T-helper 17 cell (primary cell): ENCODE measurements at regions not wholly inside any gene's neighbourhood (a gene's known extent, or its start where the extent isn't known, plus 50 kb on each side); places are given as distances from the start of the nearest gene placed in this dataset.

Experiments used
- ATAC-seq: fragments of 150-1000 bp; cut with Tn5 transposase; 2 replicates; pipeline ENCODE4 v1.10.0; 2021; ENCODE audit warnings: mild to moderate bottlenecking, moderate library complexity
- DNase-seq, 3 donors: peaks; one replicate each; pipeline versions ENCODE4 v3.0.0 to v3.0.0-alpha.2; 2020 to 2021
- H3K9me3 ChIP-seq: one replicate; pipeline ENCODE4 v1.7.0; 2013; ENCODE audit warnings: low read length, mild to moderate bottlenecking; ENCODE audit not compliant: control insufficient read depth, poor library complexity, severe bottlenecking
- H3K27ac Mint-ChIP-seq: one replicate; pipeline ENCODE4 v1.8.0; 2022; ENCODE audit warnings: mild to moderate bottlenecking, moderate library complexity, mixed read lengths
- H3K27me3 Mint-ChIP-seq: one replicate; pipeline ENCODE4 v1.8.0; 2022; ENCODE audit warnings: mixed read lengths
- H3K36me3 Mint-ChIP-seq: one replicate; pipeline ENCODE4 v1.8.0; 2022; ENCODE audit warnings: low read depth, mixed read lengths
- H3K4me1 Mint-ChIP-seq: one replicate; pipeline ENCODE4 v1.8.0; 2022; ENCODE audit warnings: mild to moderate bottlenecking, mixed read lengths
- H3K4me3 Mint-ChIP-seq: one replicate; pipeline ENCODE4 v1.8.0; 2022; ENCODE audit warnings: mild to moderate bottlenecking, moderate library complexity, mixed read lengths

- no peaks in the 10 kb centered on the region for H3K9me3 ChIP-seq
- H3K36me3 Mint-ChIP-seq: no peaks in the 10 kb centered on the region
- DNase-seq (no peak), ATAC-seq (no peak)
- no peak overlapping the region for H3K4me3 Mint-ChIP-seq
- peaks cover 13% of the 10 kb centered on the region for H3K27me3 Mint-ChIP-seq
- peaks cover 4% of the 10 kb centered on the region for H3K4me1 Mint-ChIP-seq
- no peak overlapping the region for H3K27ac Mint-ChIP-seq
These were observed 86.4 kb upstream of the SORBS2 start for GRCh38 chr4:185898413-185898812.

GRCh38 chr4:185899833-185900232, 87.8 kb upstream of the SORBS2 start:
- H3K27me3 Mint-ChIP-seq: peaks cover 13% of the 10 kb centered on the region
- H3K4me3 Mint-ChIP-seq: no peak overlapping the region
- H3K9me3 ChIP-seq: no peaks in the 10 kb centered on the region
- no peak for ATAC-seq
- no peak for DNase-seq
- H3K27ac Mint-ChIP-seq: no peak overlapping the region
- H3K4me1 Mint-ChIP-seq: peaks cover 4% of the 10 kb centered on the region
- H3K36me3 Mint-ChIP-seq: no peaks in the 10 kb centered on the region

- Mint-ChIP-seq H3K27me3 (peaks cover 16% of the 10 kb centered on the region), H3K27ac (no peak overlapping the region), H3K4me3 (no peak overlapping the region), H3K4me1 (no peaks in the 10 kb centered on the region), H3K36me3 (no peaks in the 10 kb centered on the region)
- no peak for DNase-seq
- ATAC-seq: no peak
- H3K9me3 ChIP-seq: no peaks in the 10 kb centered on the region
These were observed 90.7 kb upstream of the SORBS2 start for GRCh38 chr4:185902654-185903053.

GRCh38 chr4:185903205-185903604, 91.2 kb upstream of the SORBS2 start:
- H3K9me3 ChIP-seq: no peaks in the 10 kb centered on the region
- no peaks in the 10 kb centered on the region for H3K36me3 Mint-ChIP-seq
- DNase-seq (no peak), ATAC-seq (no peak)
- H3K4me1 Mint-ChIP-seq: no peaks in the 10 kb centered on the region
- no peak overlapping the region for H3K4me3 Mint-ChIP-seq
- no peak overlapping the region for H3K27ac Mint-ChIP-seq
- peaks cover 19% of the 10 kb centered on the region for H3K27me3 Mint-ChIP-seq

GRCh38 chr4:185904381-185904780, 92.4 kb upstream of the SORBS2 start:
- DNase-seq: no peak
- no peaks in the 10 kb centered on the region for H3K9me3 ChIP-seq
- ATAC-seq: no peak
- no peak overlapping the region for H3K27ac Mint-ChIP-seq
- no peaks in the 10 kb centered on the region for H3K4me1 Mint-ChIP-seq
- H3K27me3 Mint-ChIP-seq: peaks cover 19% of the 10 kb centered on the region
- no peak overlapping the region for H3K4me3 Mint-ChIP-seq
- H3K36me3 Mint-ChIP-seq: no peaks in the 10 kb centered on the region

- no peaks in the 10 kb centered on the region for H3K4me1 Mint-ChIP-seq
- H3K27ac Mint-ChIP-seq: no peak overlapping the region
- no peaks in the 10 kb centered on the region for H3K36me3 Mint-ChIP-seq
- no peak for DNase-seq
- no peak overlapping the region for H3K4me3 Mint-ChIP-seq
- H3K9me3 ChIP-seq: no peaks in the 10 kb centered on the region
- H3K27me3 Mint-ChIP-seq: peaks cover 10% of the 10 kb centered on the region
- no peak for ATAC-seq
These were observed 98.0 kb upstream of the SORBS2 start for GRCh38 chr4:185909972-185910371.

GRCh38 chr4:185911556-185912064, 99.6 kb upstream of the SORBS2 start:
- ATAC-seq (no peak), DNase-seq (no peak)
- H3K4me3 Mint-ChIP-seq: no peak overlapping the region
- H3K4me1 Mint-ChIP-seq: no peaks in the 10 kb centered on the region
- H3K36me3 Mint-ChIP-seq: no peaks in the 10 kb centered on the region
- H3K27ac Mint-ChIP-seq: no peak overlapping the region
- H3K9me3 ChIP-seq: no peaks in the 10 kb centered on the region
- H3K27me3 Mint-ChIP-seq: peaks cover 13% of the 10 kb centered on the region

- H3K27ac Mint-ChIP-seq: no peak overlapping the region
- H3K27me3 Mint-ChIP-seq: peaks cover 9% of the 10 kb centered on the region
- H3K9me3 ChIP-seq: no peaks in the 10 kb centered on the region
- no peak overlapping the region for H3K4me3 Mint-ChIP-seq
- no peaks in the 10 kb centered on the region for H3K4me1 Mint-ChIP-seq
- DNase-seq: no peak
- no peaks in the 10 kb centered on the region for H3K36me3 Mint-ChIP-seq
- no peak for ATAC-seq
These were observed 100.8 kb upstream of the SORBS2 start for GRCh38 chr4:185912779-185913178.

- DNase-seq (no peak), ATAC-seq (no peak)
- peaks cover 13% of the 10 kb centered on the region for H3K27me3 Mint-ChIP-seq
- H3K4me3 Mint-ChIP-seq: no peak overlapping the region
- H3K27ac Mint-ChIP-seq: no peak overlapping the region
- no peaks in the 10 kb centered on the region for H3K4me1 Mint-ChIP-seq
- no peaks in the 10 kb centered on the region for H3K36me3 Mint-ChIP-seq
- H3K9me3 ChIP-seq: no peaks in the 10 kb centered on the region
These were observed 102.7 kb upstream of the SORBS2 start for GRCh38 chr4:185914583-185915199.

GRCh38 chr4:185915271-185915670, 103.3 kb upstream of the SORBS2 start:
- no peak for DNase-seq
- no peak for ATAC-seq
- Mint-ChIP-seq H3K36me3 (no peaks in the 10 kb centered on the region), H3K4me1 (no peaks in the 10 kb centered on the region), H3K27ac (no peak overlapping the region), H3K4me3 (no peak overlapping the region), H3K27me3 (peaks cover 13% of the 10 kb centered on the region)
- H3K9me3 ChIP-seq: no peaks in the 10 kb centered on the region

- ATAC-seq (no peak), DNase-seq (no peak)
- no peaks in the 10 kb centered on the region for H3K9me3 ChIP-seq
- H3K27me3 Mint-ChIP-seq: peaks cover 13% of the 10 kb centered on the region
- no peak overlapping the region for H3K4me3 Mint-ChIP-seq
- H3K27ac Mint-ChIP-seq: no peak overlapping the region
- H3K36me3 Mint-ChIP-seq: no peaks in the 10 kb centered on the region
- no peaks in the 10 kb centered on the region for H3K4me1 Mint-ChIP-seq
These were observed 103.8 kb upstream of the SORBS2 start for GRCh38 chr4:185915817-185916216.

- H3K4me1 Mint-ChIP-seq: no peaks in the 10 kb centered on the region
- DNase-seq (no peak), ATAC-seq (no peak)
- H3K9me3 ChIP-seq: no peaks in the 10 kb centered on the region
- no peak overlapping the region for H3K27ac Mint-ChIP-seq
- H3K4me3 Mint-ChIP-seq: no peak overlapping the region
- H3K27me3 Mint-ChIP-seq: peaks cover 13% of the 10 kb centered on the region
- no peaks in the 10 kb centered on the region for H3K36me3 Mint-ChIP-seq
These were observed 104.2 kb upstream of the SORBS2 start for GRCh38 chr4:185916231-185916630.

- Mint-ChIP-seq H3K4me1 (no peaks in the 10 kb centered on the region), H3K4me3 (no peak overlapping the region), H3K27ac (no peak overlapping the region), H3K27me3 (peaks cover 13% of the 10 kb centered on the region), H3K36me3 (no peaks in the 10 kb centered on the region)
- ATAC-seq: no peak
- no peaks in the 10 kb centered on the region for H3K9me3 ChIP-seq
- DNase-seq: no peak
These were observed 104.7 kb upstream of the SORBS2 start for GRCh38 chr4:185916683-185917082.

- no peaks in the 10 kb centered on the region for H3K36me3 Mint-ChIP-seq
These were observed 107.1 kb upstream of the SORBS2 start for GRCh38 chr4:185919107-185919506.

More at GRCh38 chr4:185919107-185919506, 107.1 kb upstream of the SORBS2 start:
- H3K4me3 Mint-ChIP-seq: no peak overlapping the region
- H3K9me3 ChIP-seq: no peaks in the 10 kb centered on the region
- H3K27me3 Mint-ChIP-seq: peaks cover 18% of the 10 kb centered on the region
- DNase-seq: no peak
- no peaks in the 10 kb centered on the region for H3K4me1 Mint-ChIP-seq
- ATAC-seq: no peak
- no peak overlapping the region for H3K27ac Mint-ChIP-seq
